Cerebellar cortex (tissue), 1 donor: ENCODE measurements at regions not wholly inside any gene's neighbourhood (a gene's known extent, or its start where the extent isn't known, plus 50 kb on each side); places are given as distances from the start of the nearest gene placed in this dataset.

Source experiments
- DNase-seq: peaks from one replicate; pipeline ENCODE4 v3.0.0-alpha.2; 2015; ENCODE audit warnings: low spot score

DNA sequence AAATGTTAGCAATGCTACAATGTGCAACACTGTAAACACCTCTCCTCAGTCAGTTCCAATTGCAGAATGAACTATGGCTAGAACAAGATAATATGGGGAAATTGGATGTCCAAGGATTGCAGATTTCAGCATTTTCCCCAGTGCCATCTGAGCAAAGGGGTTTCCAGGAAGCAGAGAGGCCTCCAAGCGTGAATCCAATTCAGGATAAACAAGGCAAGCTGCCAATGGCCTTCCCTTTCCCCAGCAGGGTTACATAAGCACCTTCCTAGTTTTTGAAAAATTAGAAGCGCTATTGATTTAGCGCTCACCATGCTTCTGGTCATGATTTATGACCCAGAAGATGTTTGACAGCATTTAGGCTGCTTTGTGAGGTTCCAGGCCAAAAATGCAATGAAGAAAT, 223.0 kb upstream of the GATB start:
- DNase-seq = peak; percentile 91

DNA sequence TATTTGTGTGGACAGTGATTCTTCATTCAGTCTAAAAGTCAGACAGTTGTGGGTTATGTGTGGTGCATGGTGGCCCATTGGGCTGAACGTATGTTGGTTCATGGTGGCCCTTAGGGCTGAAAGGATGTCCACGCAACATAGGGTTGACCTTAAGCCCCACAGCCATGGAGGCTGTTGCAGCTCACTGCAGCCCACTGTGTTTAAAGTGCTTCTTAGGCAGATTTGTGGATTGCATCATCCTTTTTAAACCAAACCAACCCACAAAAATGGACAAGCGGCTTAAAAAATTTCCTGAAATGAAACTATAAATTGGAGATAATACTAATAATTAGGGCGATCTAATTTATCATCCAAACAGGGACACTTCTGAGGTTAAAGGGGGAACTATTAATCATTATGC, 219.0 kb upstream of the GATB start:
- no peak for DNase-seq

DNA sequence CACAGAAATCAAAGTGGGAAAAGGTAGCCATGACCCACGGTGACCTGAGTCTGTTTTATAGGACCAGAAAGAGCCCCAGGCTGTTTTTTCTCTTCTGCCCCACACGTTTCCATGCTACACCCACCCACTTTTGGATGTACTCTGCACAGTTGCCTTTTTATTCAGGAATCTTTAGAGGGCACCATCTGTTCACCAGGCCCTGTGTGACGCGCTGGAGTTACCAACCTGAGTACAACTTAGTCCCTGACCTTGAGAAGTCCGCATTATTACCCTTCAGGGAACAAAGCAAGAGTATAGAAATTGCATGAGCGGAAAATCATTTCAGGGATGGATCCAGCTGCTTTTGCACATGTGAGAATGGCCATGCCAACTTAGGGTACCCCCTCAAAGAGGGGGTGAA, 207.8 kb upstream of the GATB start:
- no peak for DNase-seq

DNA sequence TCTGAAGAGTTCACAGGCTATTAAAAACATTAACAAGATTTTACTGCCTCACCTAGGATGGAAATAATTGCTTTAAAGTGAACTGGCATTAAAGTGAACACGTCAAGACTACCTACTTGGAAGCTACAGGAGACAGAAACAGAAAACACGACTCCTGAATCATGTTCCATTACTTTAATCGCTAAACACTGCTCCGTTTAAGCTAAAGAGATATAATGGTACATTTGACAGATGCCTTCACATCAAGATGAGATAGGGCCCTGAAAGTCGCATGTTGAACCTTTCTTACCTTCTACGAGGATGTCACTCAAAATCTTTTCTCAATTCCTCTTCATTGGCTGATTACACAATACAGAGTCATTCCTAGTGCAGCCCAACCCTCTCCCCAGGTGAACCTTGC, 206.3 kb upstream of the GATB start:
- no peak for DNase-seq

DNA sequence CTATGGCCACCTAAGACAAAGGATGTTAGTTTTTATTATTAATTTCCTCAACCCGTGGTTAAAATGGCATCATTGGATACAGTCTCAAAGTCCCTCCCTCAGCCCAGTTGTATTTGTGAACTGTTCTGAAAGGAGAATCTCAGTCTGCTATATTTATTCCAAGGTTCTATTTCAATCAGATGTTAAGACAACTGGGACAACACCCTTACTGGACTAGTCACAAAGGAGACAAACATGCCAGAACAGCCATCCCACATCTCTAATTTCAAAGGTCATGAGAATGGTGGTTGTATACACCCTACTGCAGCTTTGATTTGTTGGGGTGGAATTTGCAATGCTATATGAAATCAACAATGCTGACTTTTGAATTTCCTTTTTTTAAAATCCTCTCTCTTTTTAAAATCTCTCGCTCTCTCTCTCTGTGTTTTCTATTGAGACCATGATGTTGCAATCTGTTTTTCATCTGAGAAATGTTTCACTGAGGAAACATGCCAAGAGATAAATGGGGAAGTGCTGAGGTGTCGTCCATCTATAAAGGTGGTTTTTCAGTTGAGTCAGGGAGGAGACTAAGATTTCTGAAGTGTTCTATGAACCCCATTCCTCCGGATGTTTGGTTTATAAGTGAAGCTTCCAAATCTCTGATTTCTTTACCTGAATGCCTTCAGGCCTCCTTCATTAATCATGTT, 201.5 kb upstream of the GATB start:
- no peak for DNase-seq

DNA sequence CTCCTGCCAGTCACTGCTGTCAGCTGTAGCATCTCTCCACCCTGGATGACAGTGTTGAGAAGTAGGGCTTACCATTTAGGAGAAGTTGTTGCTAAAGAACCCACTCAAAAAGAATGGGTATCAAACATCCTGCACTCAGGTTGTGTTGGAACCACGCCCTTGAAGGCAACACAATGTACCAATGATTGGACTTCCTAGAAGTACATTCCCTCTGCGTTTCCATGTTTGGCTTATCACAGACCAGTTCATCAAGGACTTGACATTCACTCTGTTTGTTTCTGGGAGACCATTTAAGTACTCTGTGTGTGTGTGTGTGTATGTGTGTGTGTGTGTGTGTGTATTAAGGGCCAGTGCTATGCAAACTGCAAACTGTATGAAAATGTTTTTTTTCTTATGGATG, 200.6 kb upstream of the GATB start:
- DNase-seq = no peak

DNA sequence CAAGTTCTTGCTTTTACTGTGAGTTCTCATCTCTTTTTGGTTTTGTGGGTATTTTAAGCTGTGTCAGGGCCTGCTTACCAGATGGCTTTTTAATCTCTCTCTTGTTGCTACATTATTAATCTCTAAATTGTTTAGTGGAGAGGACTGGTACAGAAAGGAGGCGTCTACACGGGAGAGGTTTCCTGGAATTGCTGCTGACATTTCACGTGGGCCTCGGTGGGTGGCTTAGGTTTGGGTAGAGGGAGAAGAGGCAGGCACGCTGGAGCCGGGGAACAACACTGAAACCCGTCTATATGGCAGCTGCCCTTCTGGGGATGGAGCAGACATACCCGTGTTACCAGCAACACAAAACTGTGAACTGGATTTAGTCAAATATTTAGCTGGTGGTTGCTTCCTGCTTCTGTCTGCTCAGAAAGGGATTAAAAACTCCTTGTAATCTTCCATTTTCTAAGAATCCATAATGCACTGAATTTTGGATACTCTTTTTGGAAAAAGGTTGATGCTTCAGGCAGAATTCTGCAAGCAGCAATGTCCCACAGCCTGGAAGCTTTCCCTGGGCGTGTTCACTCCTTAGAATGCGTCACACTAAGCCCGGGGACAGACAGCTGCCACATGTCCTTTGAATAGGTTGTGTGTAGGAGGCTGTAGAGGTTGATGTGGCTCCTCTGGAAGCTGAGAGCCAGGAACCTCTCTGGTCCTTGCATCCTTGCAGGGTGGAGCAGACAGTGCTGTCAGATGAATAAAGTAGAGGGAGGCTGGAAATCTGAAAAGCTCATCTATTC, 199.8 kb upstream of the GATB start:
- peak; percentile 64 for DNase-seq

DNA sequence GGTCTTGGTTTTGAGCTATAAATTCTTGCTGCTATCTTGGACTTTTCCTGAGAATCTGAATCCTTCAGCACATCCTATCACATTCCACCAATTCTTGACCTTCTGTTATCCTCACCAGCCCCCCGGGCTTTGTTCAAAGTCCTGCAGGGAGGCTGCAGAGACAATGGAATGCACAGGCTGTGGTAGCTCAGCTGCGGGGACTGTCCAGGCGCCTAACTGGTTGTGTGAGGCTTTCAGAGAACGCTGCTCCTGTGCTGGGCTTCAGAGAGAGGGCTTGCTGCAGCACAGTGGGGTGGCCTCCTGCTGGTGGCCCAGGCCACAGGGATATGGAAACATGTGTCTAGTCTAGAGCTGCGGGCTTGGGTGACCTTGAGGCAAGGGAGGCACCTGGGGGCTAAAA, 196.3 kb upstream of the GATB start:
- no peak for DNase-seq

DNA sequence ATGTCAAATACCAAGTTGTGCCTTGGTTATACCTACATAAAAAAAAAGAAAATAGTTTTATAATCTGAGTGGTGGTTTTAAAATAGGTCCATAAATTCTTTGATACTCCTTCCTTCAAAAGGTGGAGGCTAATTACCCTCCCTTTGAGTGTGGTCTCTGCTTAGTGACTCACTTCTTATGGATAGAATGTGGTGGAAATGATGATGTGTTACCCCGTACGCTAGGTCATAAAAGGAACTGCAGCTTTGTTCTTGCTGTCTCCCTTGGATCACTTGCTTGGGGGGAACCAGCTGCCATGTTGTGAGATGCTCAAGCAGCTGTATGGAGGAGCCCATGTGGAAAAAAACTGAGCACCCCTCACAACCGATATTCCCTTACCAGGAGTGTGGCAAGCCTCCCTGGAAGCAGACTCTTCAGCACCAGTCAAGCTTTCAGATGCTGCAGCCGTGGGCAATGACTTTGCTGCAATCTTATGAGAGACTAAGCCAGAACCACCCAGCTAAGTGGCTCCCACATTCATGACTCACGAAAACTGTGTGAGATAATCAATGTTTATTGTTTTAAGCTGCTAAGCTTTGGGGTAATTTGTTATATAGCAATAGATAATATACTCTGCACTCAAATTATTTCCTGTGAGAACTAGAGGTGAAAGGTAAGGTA, 195.0 kb upstream of the GATB start:
- DNase-seq = no peak

DNA sequence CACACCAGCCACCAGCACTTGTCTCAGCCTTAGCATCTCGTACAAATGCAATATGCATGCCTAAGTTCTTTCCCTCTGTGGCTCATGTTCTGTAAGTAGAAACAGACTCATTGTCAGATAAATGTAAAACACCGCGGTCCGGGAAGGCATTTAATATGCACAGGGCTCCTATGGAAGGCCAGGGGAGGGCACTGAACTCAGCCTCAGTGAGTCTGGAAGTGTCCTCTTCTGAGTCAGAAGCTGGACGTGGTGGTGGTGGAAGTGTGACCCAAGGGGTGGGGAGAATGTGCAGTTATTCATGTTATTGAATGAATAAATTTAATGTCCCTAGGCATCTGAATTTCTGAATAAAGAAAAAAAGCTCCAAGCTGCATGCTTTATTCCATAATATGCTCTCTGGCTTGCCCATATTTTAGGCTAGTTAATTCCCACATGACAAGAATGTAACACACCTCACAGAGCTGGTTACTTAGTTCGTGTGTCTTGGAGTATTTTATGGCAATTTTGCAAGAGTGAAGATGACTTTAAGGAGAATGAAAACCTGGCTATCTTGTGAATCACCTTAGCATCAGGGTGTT, 193.1 kb upstream of the GATB start:
- DNase-seq = no peak

DNA sequence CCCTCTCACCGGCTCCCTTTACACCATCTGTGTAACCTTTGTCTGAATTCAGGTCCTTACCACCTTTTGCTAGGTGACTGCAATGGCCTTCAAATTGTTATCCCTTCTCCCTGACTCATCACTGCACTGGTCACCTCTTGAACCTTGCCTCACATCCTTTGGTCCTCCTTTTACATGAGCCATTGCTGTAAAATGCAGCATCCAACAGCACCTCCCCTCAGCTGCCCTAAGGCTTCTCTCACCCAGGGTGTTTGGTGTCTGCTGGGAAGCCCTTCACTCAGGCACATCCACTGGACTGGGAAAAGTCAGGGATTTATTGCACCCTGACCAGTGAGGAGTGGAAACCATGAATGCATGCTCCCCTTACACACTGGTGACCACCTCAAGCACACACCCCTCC, 192.5 kb upstream of the GATB start:
- DNase-seq = no peak

DNA sequence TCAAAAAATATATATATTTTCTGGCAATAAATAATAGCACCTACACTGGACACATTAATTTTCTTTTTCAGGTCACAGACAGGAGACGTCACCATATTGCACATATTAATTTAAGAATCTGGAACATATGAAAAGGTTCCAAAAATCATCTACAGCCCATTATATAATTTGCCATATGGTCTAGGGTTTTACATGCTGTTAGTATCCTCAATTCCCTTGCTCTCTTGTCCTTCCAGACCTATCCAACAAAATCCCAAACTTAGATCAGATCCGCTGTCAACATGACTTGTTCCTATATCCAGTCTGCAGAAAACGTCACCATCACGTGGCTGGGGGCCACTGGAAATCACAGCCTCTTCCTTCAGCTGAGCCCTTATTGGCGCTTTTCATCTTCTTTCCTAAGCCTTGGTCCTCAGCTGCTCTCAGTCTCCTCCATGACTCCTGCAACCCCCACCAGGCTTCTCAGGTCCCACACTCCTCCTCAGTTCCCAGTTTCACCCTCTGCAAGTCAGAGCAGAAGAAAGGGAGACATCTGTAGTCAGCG, 192.0 kb upstream of the GATB start:
- peak; percentile 63 for DNase-seq

DNA sequence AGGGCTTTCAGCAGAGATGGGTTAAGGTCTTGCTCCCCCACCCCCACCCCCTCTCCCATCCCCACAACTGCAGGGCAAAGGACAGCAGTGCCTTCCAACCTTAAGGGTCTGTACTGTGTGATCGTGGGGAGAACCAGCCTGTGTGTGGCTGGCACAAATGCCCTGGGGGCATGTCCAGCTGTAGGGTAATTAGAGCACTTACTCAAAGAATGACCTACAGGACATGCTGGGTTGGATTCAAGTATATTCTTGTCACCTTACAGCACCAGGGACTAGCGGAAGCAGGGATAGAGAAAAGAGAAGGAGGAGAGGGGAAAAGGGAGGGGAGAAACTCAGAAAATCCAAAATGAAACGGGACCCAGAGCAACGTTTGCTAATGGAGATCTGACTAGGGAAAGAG, 191.3 kb upstream of the GATB start:
- DNase-seq = no peak

DNA sequence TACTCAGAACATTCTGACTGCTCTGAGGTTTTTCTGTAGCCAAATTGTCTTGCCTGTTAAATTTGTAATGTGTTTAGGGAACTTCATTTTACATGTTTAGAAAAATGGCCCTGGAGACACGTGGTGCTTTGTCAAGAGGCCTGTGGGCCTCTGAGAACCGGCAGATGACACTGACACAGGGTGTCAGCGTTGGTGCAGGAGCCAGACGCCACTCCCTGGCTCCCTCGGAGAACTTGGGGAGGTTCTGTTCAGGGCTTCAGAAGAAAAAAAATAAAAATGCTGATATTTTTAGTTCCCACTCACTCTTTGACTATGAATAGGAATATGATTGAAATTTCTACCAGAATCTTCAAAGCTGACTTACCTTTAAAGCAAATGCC, 190.9 kb upstream of the GATB start:
- DNase-seq = no peak

DNA sequence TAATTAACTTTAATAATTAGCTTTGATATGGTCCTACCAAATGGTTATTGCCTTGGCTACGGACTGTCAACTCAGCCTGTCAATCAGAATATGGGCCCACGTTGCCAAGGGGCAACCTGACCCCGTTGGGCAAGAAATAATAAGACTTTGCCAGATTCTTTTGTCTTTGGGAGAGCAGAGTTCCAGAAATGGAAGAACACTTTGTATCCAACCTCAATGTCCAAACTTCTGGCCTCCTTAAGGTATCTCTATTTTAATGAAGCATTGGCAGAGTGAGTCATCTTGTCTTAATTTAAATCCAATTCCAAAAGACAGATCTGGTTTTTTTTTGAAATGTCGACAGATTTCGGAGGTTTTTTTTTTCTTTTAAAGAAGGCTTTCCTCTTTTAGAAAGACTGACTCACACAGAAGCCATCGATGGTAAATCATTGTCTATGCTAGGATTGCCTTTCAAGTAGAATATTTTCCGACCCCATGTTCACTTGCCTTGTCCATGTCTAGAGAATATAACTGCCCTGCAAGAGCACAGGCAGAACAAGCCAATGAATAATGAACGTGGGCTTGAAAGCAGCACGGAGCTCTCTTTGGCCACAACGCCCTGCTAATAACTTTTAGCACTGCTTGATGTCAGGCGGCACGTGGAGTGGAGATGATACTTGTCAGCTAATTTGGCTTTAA, 190.3 kb upstream of the GATB start:
- no peak for DNase-seq

DNA sequence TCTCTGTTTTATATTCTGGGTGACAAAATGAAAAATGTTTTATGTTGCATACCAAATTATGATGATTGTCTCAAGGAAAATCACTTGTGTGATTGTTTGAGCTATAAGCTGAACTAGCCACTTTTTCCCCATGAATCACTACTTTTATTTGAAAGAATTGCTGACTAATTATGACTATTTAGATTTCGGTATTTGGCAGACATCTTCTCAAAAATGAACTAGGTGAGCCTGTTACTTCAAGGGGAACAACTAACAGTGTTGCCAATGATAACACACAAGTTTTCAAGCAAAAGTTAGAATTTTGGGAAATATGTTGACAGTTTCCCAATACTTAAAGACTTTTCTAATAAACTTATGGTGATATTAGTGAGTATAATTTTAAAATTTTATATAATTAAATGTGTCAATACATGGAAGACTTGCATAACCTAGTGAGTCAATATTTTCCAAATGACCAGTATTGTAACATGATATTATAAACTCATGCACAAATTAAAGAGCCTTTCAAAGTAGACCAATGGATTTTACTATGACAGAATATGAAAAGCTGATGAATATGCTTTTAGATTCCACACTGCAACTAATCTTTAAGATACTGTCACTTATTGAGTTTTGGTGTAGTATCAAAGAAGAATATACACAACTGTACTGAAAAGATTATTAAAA, 187.7 kb upstream of the GATB start:
- DNase-seq = no peak

DNA sequence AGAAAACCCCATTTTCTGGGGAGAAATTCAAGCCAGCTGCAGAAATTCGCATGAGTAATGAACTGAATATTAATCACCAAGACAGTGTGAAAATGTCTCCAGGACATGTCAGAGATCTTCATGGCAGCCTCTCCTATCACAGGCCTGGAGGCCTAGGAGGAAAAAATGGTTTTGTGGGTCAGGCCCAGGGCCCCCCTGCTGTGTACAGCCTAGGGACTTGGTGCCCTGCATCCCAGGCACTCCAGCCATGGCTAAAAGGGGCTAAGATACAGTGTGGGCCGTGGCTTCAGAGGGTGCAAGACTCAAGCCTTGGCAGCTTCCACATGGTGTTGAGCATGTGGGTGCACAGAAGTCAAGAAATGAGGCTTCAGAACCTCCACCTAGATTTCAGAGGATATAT, 185.9 kb upstream of the GATB start:
- no peak for DNase-seq

DNA sequence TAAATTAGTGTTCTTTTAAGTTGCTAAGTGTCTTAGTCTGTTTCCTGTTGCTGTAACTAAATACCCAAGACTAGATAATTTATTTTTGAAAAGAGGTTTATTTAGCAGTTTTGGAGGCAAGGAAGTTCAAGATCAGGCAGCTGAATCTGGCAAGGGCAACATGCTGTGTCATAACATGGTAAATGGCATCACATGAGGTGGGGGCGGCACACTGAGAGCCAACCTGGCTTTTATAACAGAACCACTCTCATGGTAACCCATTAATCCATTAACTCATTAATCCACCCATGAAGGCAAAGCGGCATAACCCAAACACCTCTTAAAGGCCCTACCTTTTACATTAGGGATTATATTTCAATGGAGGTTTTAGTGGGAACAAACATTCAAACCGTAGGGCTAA, 182.2 kb upstream of the GATB start:
- no peak for DNase-seq

DNA sequence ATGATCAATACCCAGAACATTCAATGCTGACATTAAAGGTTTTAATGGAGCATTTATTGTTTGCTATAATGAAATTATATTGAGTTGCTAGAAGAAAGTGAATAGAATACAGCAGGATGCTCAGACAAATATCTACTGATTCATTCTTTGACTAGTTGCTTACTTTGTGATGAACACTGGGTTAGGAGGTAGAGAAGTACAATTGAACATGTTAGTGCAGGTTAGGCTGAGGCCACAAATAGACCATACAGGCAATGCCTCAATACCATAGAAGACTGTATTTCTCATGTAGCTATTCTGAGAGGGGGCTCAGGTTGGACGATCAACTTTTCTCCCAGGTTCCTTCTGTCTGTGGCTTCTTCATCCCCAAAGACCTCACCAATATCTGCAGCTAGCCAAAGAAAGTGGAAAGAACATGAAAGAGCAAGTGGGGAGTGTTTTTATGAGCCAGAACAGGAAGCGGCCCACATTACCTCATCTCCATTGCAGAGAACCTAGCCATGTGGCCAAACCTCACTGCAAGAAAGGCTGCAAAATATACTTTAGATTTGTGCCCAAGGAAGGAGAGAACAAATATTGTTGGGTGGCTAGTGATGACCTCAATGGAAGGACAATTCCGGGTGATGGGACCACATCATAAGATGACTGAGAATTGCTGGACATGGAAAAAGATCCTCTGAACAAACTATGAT, 180.3 kb upstream of the GATB start:
- DNase-seq = no peak

DNA sequence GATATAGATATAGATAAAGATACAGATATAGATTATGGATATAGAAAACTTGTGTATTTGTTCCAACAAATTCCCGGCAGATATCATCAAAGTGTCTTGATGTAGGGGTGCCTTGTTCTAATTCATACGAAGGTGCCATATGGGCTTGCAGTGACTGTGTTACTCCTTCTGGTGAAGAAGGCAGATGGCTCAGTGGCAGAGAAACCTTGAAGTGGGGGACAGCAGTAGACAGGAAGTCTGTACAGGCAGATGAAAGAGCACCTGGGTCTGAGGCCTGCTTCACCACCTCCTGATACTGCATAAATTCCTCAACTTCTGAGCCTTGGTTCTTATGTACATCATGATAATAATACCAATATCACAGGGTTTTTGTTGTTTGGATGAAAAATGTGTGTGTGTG, 179.5 kb upstream of the GATB start:
- DNase-seq = peak; percentile 47

DNA sequence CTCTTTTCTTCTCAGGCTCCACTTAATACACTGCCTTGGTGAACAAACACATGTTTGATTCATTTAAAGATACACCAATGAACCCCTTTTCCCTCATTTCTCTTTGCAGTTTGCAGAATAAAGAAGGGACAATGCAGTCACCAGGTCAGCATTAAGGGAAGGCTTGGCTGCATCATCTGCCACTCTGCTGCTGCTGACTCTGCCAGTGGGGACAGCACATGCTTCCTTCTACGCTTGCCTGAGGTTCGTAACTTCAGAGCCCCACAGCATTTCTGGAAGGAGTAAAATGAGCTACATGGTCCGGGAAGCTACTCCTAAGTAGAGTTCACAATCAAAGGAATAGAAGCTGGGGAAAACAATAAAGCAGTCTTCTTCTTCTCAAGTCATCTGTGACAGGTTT, 178.9 kb upstream of the GATB start:
- DNase-seq = peak; percentile 64
